ENCODE measurements at regions not wholly inside any gene's neighbourhood (a gene's known extent, or its start where the extent isn't known, plus 50 kb on each side); places are given as distances from the start of the nearest gene placed in this dataset.

- TF ChIP-seq CTCF (IDR thresholded peaks at IDR 0.05), result no peak
- no peak for TF ChIP-seq POLR2A (IDR thresholded peaks at IDR 0.05)
These were observed 77.2 kb upstream of the ARID1B start for GRCh38 chr6:156699935-156700334.
